OCI-LY7 (cell line): ENCODE measurements at regions not wholly inside any gene's neighbourhood (a gene's known extent, or its start where the extent isn't known, plus 50 kb on each side); places are given as distances from the start of the nearest gene placed in this dataset.

Experiments
- CTCF ChIP-seq: fragments of 200-600 bp; sonication (generic); conservative IDR thresholded peaks from 2 replicates; pipeline ENCODE4 v1.5.1; 2014; ENCODE audit warnings: mild to moderate bottlenecking, antibody characterized with exemption, low read length, moderate library complexity, mixed read lengths
- EZH2phosphoT487 ChIP-seq: fragments of 200-600 bp; sonication (generic); IDR thresholded peaks from 2 replicates; pipeline ENCODE4 v1.6.1; 2018; ENCODE audit warnings: low read depth, borderline replicate concordance, mild to moderate bottlenecking, mixed run types, antibody characterized with exemption, low read length, moderate library complexity, mixed read lengths

- TF ChIP-seq CTCF: no peak
- no peak for TF ChIP-seq EZH2phosphoT487
These were observed 522.5 kb downstream of the TLE4 start for GRCh38 chr9:80094176-80094771.
